Loucy (cell line): ENCODE measurements at regions not wholly inside any gene's neighbourhood (a gene's known extent, or its start where the extent isn't known, plus 50 kb on each side); places are given as distances from the start of the nearest gene placed in this dataset.

Experiments
- CTCF ChIP-seq: fragments of 200-600 bp; sonication (generic); conservative IDR thresholded peaks from 2 replicates; pipeline ENCODE4 v1.5.1; 2014; ENCODE audit warnings: mild to moderate bottlenecking, antibody characterized with exemption, low read length
- EZH2phosphoT487 ChIP-seq: fragments of 200-600 bp; IDR thresholded peaks from 2 replicates; pipeline ENCODE4 v1.6.1; 2018; ENCODE audit warnings: antibody characterized with exemption, mild to moderate bottlenecking, moderate library complexity, borderline replicate concordance

DNA sequence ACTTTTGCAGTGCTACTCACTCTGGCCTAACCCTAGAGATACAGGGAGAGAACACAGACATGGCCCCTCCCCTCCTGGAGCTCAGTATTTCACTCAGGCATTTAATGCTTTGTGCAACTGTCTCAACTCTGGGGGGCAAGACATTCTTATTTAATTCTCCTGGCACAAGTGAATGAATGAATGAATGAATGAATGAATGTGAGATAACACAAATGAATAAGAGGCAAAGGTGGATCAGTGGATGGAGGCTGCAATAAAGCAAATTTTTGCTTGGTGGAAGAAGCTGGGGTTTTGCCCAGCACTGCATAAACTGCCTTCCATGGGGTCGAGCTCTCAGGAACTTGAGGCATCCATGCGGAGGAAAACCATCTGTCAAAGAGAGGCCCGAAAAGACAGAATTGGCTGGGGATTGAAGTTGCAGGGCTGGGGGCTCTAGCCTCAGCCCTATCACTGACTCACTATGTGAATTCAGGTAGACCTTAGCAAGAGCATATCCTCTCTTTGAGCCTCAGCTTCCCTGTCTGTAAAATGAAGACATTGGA is 441.4 kb upstream of the ZMIZ1 start:
- no peak for TF ChIP-seq CTCF
- TF ChIP-seq EZH2phosphoT487, result no peak
